ENCODE measurements at regions not wholly inside any gene's neighbourhood (a gene's known extent, or its start where the extent isn't known, plus 50 kb on each side); places are given as distances from the start of the nearest gene placed in this dataset.

- no peak overlapping the region for H3K4me3 ChIP-seq (ENCODE audit: low read depth, low read length)
These were observed 870.8 kb downstream of the SLITRK5 start for GRCh38 chr13:88541994-88542393.

GRCh38 chr13:88544836-88545235, 873.7 kb downstream of the SLITRK5 start:
- no peak overlapping the region for H3K4me3 ChIP-seq (ENCODE audit: low read depth, low read length)

- H3K4me3 ChIP-seq (ENCODE audit: low read depth, low read length), result no peak overlapping the region
These were observed 881.8 kb downstream of the SLITRK5 start for GRCh38 chr13:88552966-88553365.

GRCh38 chr13:88565566-88565965, 894.4 kb downstream of the SLITRK5 start:
- no peak overlapping the region for H3K4me3 ChIP-seq (ENCODE audit: low read depth, low read length)

GRCh38 chr13:88585861-88586260, 914.7 kb downstream of the SLITRK5 start:
- H3K4me3 ChIP-seq (ENCODE audit: low read depth, low read length), result no peak overlapping the region

GRCh38 chr13:88586263-88586662, 915.1 kb downstream of the SLITRK5 start:
- H3K4me3 ChIP-seq (ENCODE audit: low read depth, low read length), result no peak overlapping the region

GRCh38 chr13:88590574-88590973, 919.4 kb downstream of the SLITRK5 start:
- H3K4me3 ChIP-seq (ENCODE audit: low read depth, low read length), result no peak overlapping the region

- no peak overlapping the region for H3K4me3 ChIP-seq (ENCODE audit: low read depth, low read length)
These were observed 920.9 kb downstream of the SLITRK5 start for GRCh38 chr13:88592105-88592504.

GRCh38 chr13:88601949-88602348, 930.8 kb downstream of the SLITRK5 start:
- no peak overlapping the region for H3K4me3 ChIP-seq (ENCODE audit: low read depth, low read length)

- H3K4me3 ChIP-seq (ENCODE audit: low read depth, low read length), result no peak overlapping the region
These were observed 931.9 kb downstream of the SLITRK5 start for GRCh38 chr13:88602786-88603777.

GRCh38 chr13:88617176-88617575, 946.0 kb downstream of the SLITRK5 start:
- no peak overlapping the region for H3K4me3 ChIP-seq (ENCODE audit: low read depth, low read length)

- H3K4me3 ChIP-seq (ENCODE audit: low read depth, low read length), result no peak overlapping the region
These were observed 951.3 kb downstream of the SLITRK5 start for GRCh38 chr13:88622362-88622973.

- H3K4me3 ChIP-seq (ENCODE audit: low read depth, low read length), result no peak overlapping the region
These were observed 952.0 kb downstream of the SLITRK5 start for GRCh38 chr13:88623150-88623549.

- no peak overlapping the region for H3K4me3 ChIP-seq (ENCODE audit: low read depth, low read length)
These were observed 955.9 kb downstream of the SLITRK5 start for GRCh38 chr13:88627071-88627470.

- H3K4me3 ChIP-seq (ENCODE audit: low read depth, low read length), result no peak overlapping the region
These were observed 957.7 kb downstream of the SLITRK5 start for GRCh38 chr13:88628882-88629281.

GRCh38 chr13:88637935-88638334, 966.8 kb downstream of the SLITRK5 start:
- no peak overlapping the region for H3K4me3 ChIP-seq (ENCODE audit: low read depth, low read length)

- no peak overlapping the region for H3K4me3 ChIP-seq (ENCODE audit: low read depth, low read length)
These were observed 972.1 kb downstream of the SLITRK5 start for GRCh38 chr13:88643233-88643632.

GRCh38 chr13:88648598-88649373, 977.6 kb downstream of the SLITRK5 start:
- H3K4me3 ChIP-seq (ENCODE audit: low read depth, low read length), result no peak overlapping the region

GRCh38 chr13:88649855-88650254, 978.7 kb downstream of the SLITRK5 start:
- no peak overlapping the region for H3K4me3 ChIP-seq (ENCODE audit: low read depth, low read length)

- no peak overlapping the region for H3K4me3 ChIP-seq (ENCODE audit: low read depth, low read length)
These were observed 980.4 kb downstream of the SLITRK5 start for GRCh38 chr13:88651531-88651930.

GRCh38 chr13:88656751-88657150, 985.6 kb downstream of the SLITRK5 start:
- no peak overlapping the region for H3K4me3 ChIP-seq (ENCODE audit: low read depth, low read length)

All from iPS-11a (cell line).